ENCODE measurements at regions not wholly inside any gene's neighbourhood (a gene's known extent, or its start where the extent isn't known, plus 50 kb on each side); places are given as distances from the start of the nearest gene placed in this dataset.

- Histone ChIP-seq H3K4me1 (replicated peaks) (no peaks in the 10 kb centered on the region), H3K27me3 (replicated peaks; ENCODE audit: insufficient read depth) (no peaks in the 10 kb centered on the region), H3K4me3 (no peak overlapping the region), H3K9me3 (no peaks in the 10 kb centered on the region), H3K36me3 (no peaks in the 10 kb centered on the region), H3K27ac (no peak overlapping the region)
- no peak for TF ChIP-seq POLR2A (IDR thresholded peaks at IDR 0.05)
- no peak for TF ChIP-seq POLR2AphosphoS5 (IDR thresholded peaks at IDR 0.05)
- TF ChIP-seq, protein P1, sequence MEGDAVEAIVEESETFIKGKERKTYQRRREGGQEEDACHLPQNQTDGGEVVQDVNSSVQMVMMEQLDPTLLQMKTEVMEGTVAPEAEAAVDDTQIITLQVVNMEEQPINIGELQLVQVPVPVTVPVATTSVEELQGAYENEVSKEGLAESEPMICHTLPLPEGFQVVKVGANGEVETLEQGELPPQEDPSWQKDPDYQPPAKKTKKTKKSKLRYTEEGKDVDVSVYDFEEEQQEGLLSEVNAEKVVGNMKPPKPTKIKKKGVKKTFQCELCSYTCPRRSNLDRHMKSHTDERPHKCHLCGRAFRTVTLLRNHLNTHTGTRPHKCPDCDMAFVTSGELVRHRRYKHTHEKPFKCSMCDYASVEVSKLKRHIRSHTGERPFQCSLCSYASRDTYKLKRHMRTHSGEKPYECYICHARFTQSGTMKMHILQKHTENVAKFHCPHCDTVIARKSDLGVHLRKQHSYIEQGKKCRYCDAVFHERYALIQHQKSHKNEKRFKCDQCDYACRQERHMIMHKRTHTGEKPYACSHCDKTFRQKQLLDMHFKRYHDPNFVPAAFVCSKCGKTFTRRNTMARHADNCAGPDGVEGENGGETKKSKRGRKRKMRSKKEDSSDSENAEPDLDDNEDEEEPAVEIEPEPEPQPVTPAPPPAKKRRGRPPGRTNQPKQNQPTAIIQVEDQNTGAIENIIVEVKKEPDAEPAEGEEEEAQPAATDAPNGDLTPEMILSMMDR (IDR thresholded peaks at IDR 0.05): no peak
- DNase-seq (ENCODE audit: low spot score): no peak
- 61% methylated on average over 5 of the region's 5 CpGs for WGBS
- intact Hi-C loops (cut with DNase I): no loop called here
These were observed 203.0 kb upstream of the DYNLRB2 start for GRCh38 chr16:80337786-80338185.

DNA sequence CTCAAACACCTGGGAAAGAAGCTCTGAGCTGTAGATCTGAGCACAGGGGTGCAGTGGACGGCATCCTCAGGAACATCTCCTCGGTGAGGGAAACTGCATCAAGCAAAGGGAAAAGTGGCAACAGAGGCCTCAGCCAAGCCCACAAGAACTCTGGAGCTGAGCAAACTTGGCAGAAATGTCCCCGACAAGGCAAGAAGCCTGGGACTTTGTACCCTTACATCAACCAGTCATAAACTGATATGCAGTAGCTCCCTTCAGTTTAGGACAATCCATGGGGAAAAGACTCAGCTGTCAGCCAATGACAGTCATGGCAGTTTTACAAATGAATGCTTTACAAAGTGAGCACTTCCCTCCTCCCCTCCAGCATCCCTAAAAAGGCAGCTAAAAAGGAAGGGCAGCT, 210.0 kb upstream of the DYNLRB2 start:
- Histone ChIP-seq H3K4me1 (replicated peaks) (no peaks in the 10 kb centered on the region), H3K27me3 (replicated peaks; ENCODE audit: insufficient read depth) (no peaks in the 10 kb centered on the region), H3K9me3 (no peaks in the 10 kb centered on the region), H3K27ac (no peak overlapping the region), H3K36me3 (no peaks in the 10 kb centered on the region), H3K4me3 (no peak overlapping the region)
- DNase-seq (ENCODE audit: low spot score): no peak
- intact Hi-C loops (cut with DNase I): no loop called here
- no peak for TF ChIP-seq POLR2A (IDR thresholded peaks at IDR 0.05)
- 94% methylated on average over 3 of the region's 3 CpGs for WGBS

DNA sequence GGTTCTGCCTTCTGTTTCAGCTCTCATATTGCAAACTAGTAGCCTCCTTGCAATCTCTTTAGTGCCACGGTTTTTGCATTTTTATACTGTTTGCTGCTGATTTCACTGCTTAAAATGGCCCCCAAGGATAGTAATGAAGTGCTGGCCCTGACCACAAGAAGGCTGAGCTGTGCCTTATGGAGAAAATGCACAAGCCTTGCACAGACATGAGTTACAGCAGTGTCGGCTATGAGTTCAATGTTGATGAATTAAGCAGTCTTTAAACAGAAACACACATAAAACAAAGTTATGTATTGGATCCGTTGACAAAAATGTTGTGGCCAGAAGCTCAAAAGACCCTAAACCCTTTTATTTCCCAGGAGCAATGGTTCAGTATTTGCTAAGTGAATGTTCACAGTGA, 210.6 kb upstream of the DYNLRB2 start:
- DNase-seq (ENCODE audit: low spot score): no peak
- no peaks in the 10 kb centered on the region for H3K9me3 ChIP-seq
- WGBS: 83% methylated on average over 3 of the region's 3 CpGs
- no peaks in the 10 kb centered on the region for H3K4me1 ChIP-seq (replicated peaks)
- intact Hi-C loops (cut with DNase I): no loop called here
- no peak overlapping the region for H3K4me3 ChIP-seq
- H3K27ac ChIP-seq: no peak overlapping the region
- no peaks in the 10 kb centered on the region for H3K27me3 ChIP-seq (replicated peaks; ENCODE audit: insufficient read depth)
- no peaks in the 10 kb centered on the region for H3K36me3 ChIP-seq
- TF ChIP-seq, protein P1 (IDR thresholded peaks at IDR 0.05): no peak
- no peak for TF ChIP-seq POLR2AphosphoS5 (IDR thresholded peaks at IDR 0.05)
- no peak for TF ChIP-seq POLR2A (IDR thresholded peaks at IDR 0.05)

DNA sequence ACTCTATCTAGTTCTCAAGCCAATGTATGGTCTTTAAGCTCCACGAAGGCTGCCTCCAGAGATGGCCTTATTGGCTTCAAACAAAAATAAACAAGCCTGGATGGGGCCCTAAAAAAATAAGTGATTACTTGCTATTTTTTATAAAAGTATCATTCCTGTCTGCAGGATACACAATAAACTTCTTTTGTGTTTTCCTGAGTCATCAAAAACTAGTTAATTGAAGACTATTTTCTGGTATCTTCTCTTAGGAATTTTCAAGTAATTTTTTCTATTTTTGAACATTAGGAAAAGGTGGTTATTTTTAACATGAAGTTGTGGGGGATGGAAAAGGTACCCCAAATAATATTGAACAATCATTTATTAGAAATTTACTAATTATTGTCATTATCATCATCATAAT, 213.1 kb upstream of the DYNLRB2 start:
- WGBS: 63% methylated on average over 1 of the region's 1 CpG
- Histone ChIP-seq H3K4me3 (no peak overlapping the region), H3K36me3 (no peaks in the 10 kb centered on the region), H3K4me1 (replicated peaks) (no peaks in the 10 kb centered on the region), H3K27ac (no peak overlapping the region), H3K9me3 (no peaks in the 10 kb centered on the region), H3K27me3 (replicated peaks; ENCODE audit: insufficient read depth) (no peaks in the 10 kb centered on the region)
- intact Hi-C loops (cut with DNase I): no loop called here
- no peak for TF ChIP-seq POLR2A (IDR thresholded peaks at IDR 0.05)
- TF ChIP-seq, protein P1 (IDR thresholded peaks at IDR 0.05): no peak
- no peak for TF ChIP-seq POLR2AphosphoS5 (IDR thresholded peaks at IDR 0.05)
- no peak for DNase-seq (ENCODE audit: low spot score)

GRCh38 chr16:80324371-80324770, 216.4 kb upstream of the DYNLRB2 start:
- no peak for DNase-seq (ENCODE audit: low spot score)
- Histone ChIP-seq H3K27ac (no peak overlapping the region), H3K36me3 (no peaks in the 10 kb centered on the region), H3K27me3 (replicated peaks; ENCODE audit: insufficient read depth) (no peaks in the 10 kb centered on the region), H3K4me1 (replicated peaks) (no peaks in the 10 kb centered on the region), H3K9me3 (no peaks in the 10 kb centered on the region), H3K4me3 (no peak overlapping the region)
- intact Hi-C loops (cut with DNase I): no loop called here
- TF ChIP-seq, protein P1 (IDR thresholded peaks at IDR 0.05): no peak
- TF ChIP-seq POLR2AphosphoS5 (IDR thresholded peaks at IDR 0.05) (no peak), POLR2A (IDR thresholded peaks at IDR 0.05) (no peak)
- 66% methylated on average over 3 of the region's 3 CpGs for WGBS
